ENCODE measurements at regions not wholly inside any gene's neighbourhood (a gene's known extent, or its start where the extent isn't known, plus 50 kb on each side); places are given as distances from the start of the nearest gene placed in this dataset.

DNA sequence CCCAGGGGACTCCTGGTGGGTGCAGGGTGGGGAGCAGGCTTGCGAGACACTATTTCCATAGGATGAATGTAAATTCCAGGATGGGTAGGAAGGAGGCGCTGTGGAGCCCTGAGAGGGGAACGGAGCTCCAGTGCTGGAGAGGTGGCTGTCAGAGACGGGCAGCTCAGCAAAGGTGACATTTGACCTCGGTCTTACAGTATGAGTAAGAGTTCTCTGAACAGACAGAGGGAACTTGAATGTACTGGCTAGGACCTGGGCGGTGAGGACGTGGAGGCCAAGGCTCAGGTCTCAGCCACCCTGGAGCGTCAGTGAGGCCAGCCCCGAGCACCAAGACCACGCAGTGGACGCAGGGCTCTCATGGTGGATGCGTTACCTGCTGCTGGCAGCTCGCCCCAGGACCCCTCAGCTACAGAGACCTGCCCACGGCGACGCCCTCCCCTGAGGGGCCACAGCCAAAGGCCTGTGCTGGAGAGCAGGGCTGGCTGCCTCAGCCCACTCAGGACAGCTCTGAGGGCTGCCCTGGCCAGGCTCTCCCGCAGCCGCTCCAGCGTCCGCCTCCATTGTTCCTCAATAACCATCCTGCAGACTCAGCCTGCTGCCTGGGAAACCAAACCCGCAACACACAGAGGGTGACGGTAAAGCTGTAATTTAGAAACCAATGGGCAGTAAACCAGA, 65.9 kb upstream of the TNRC6C start:
- no peak overlapping the region for H3K4me2 ChIP-seq (ENCODE audit: insufficient read depth, low read length, poor library complexity, severe bottlenecking)
- H3K27me3 ChIP-seq (ENCODE audit: control insufficient read depth in 3 of 3, insufficient read depth in 3 of 3, low read depth in 1 of 3, low read length in 3 of 3), result peaks cover 0 to 15% (median 0%) of the 10 kb centered on the region in 3 experiments
- H2BK12ac ChIP-seq (ENCODE audit: low read length), result peak overlapping the region; percentile 77
- H3K9me3 ChIP-seq (replicated peaks in 1 of 2; ENCODE audit: control insufficient read depth in 2 of 2, insufficient read depth in 1 of 2, low read depth in 1 of 2, low read length in 2 of 2), result no peaks in the 10 kb centered on the region
- peaks cover 6% of the 10 kb centered on the region in 2 donors for H3K4me1 ChIP-seq (ENCODE audit: control insufficient read depth in 2 of 2, insufficient read depth in 1 of 2, low read depth in 1 of 2, low read length in 2 of 2)
- H3K4me3 ChIP-seq (ENCODE audit: low read length in 2 of 2), result no peak overlapping the region
- peak overlapping the region; percentile 87 for H3K18ac ChIP-seq (ENCODE audit: low read length)
- H3K14ac ChIP-seq (ENCODE audit: low read length), result peak overlapping the region; percentile 33
- H3K79me1 ChIP-seq (ENCODE audit: low read depth, low read length), result no peaks in the 10 kb centered on the region
- H4K91ac ChIP-seq (ENCODE audit: low read depth, low read length, poor library complexity), result no peak overlapping the region
- H2BK5ac ChIP-seq (ENCODE audit: low read length), result no peak overlapping the region
- H2BK120ac ChIP-seq (ENCODE audit: low read depth, low read length), result no peak overlapping the region
- WGBS, 2 donors (ENCODE audit: extremely low coverage in 2 of 2, insufficient read length in 2 of 2, insufficient replicate concordance in 1 of 2), result no CpG with 5 or more reads among the region's 22 CpGs
- H3K4ac ChIP-seq (ENCODE audit: low read length), result no peak overlapping the region
- H3K9ac ChIP-seq (ENCODE audit: low read depth, low read length, poor library complexity), result peak overlapping the region; percentile 68
- peak overlapping the region; percentile 60 for H2BK15ac ChIP-seq (ENCODE audit: low read length)
- no peaks in the 10 kb centered on the region for H3K36me3 ChIP-seq (replicated peaks in 1 of 2; ENCODE audit: control insufficient read depth in 2 of 2, insufficient read depth in 2 of 2, low read length in 2 of 2)
- no peak overlapping the region for H2AFZ ChIP-seq (ENCODE audit: low read length)
- peak; percentile 63 for DNase-seq (ENCODE audit: low spot score)
- H3K27ac ChIP-seq (replicated peaks; ENCODE audit: low read length), result no peak overlapping the region
- H4K8ac ChIP-seq (ENCODE audit: low read depth, low read length), result no peak overlapping the region
- H2AK5ac ChIP-seq (ENCODE audit: low read depth, low read length), result no peak overlapping the region
- peak overlapping the region; percentile 46 for H3K23ac ChIP-seq (ENCODE audit: low read depth, low read length, poor library complexity)

DNA sequence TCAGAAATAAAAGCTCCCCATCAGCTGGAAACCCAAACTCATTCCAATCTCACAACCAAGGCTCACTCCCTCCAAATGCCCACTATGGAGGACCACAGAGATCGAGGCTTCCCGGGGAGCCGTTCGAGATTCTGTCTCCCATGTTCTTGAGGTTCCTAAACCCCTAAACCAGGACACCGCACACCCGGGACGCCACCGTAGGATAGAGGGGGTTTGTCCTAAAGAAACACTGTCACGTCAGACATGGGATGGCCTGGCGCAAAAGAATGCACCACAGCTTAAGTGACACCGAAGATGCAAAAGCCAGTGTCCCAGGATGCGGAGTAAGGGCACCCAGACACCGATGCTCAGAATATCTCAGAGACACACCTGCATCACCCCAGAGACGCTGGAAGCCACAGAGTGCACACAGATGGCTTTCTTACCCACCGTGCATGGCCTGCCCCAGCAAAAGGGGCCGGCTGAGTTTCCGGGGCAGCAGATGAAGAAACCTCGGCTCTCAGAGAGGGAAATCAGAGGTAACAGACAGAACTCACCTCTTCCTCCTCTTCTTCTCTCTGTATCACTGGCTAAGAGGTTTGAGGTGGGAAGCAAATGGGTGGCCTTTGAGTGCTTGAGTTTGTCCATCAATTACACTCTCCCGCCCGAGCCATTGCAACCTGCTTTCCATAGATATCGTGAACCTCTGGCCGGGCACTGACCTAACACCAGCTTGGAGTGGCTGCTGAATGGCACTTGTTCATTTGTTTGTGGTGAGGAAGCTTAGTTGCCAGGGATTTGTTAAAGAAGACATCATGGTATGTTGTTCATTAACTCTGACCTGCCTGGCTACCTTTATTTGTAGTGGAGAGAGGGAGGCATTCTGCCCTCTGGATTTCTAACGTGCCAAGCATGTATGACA, 65.1 kb upstream of the TNRC6C start:
- H2AK5ac ChIP-seq (ENCODE audit: low read depth, low read length), result no peak overlapping the region
- H3K18ac ChIP-seq (ENCODE audit: low read length), result peak overlapping the region; percentile 38
- no peak overlapping the region for H2BK120ac ChIP-seq (ENCODE audit: low read depth, low read length)
- no peaks in the 10 kb centered on the region for H3K79me1 ChIP-seq (ENCODE audit: low read depth, low read length)
- no peak overlapping the region for H2BK5ac ChIP-seq (ENCODE audit: low read length)
- no peaks in the 10 kb centered on the region for H3K9me3 ChIP-seq (replicated peaks in 1 of 2; ENCODE audit: control insufficient read depth in 2 of 2, insufficient read depth in 1 of 2, low read depth in 1 of 2, low read length in 2 of 2)
- no peak overlapping the region for H3K4me3 ChIP-seq (ENCODE audit: low read length in 2 of 2)
- peaks cover 6% of the 10 kb centered on the region in 2 donors for H3K4me1 ChIP-seq (ENCODE audit: control insufficient read depth in 2 of 2, insufficient read depth in 1 of 2, low read depth in 1 of 2, low read length in 2 of 2)
- no peak overlapping the region for H3K4me2 ChIP-seq (ENCODE audit: insufficient read depth, low read length, poor library complexity, severe bottlenecking)
- no peak overlapping the region for H3K23ac ChIP-seq (ENCODE audit: low read depth, low read length, poor library complexity)
- peaks cover 0 to 15% (median 0%) of the 10 kb centered on the region in 3 experiments for H3K27me3 ChIP-seq (ENCODE audit: control insufficient read depth in 3 of 3, insufficient read depth in 3 of 3, low read depth in 1 of 3, low read length in 3 of 3)
- H4K91ac ChIP-seq (ENCODE audit: low read depth, low read length, poor library complexity), result no peak overlapping the region
- H3K14ac ChIP-seq (ENCODE audit: low read length), result no peak overlapping the region
- peak overlapping the region; percentile 91 for H2BK15ac ChIP-seq (ENCODE audit: low read length)
- WGBS, 2 donors (ENCODE audit: extremely low coverage in 2 of 2, insufficient read length in 2 of 2, insufficient replicate concordance in 1 of 2), result no CpG with 5 or more reads among the region's 23 CpGs
- no peaks in the 10 kb centered on the region for H3K36me3 ChIP-seq (replicated peaks in 1 of 2; ENCODE audit: control insufficient read depth in 2 of 2, insufficient read depth in 2 of 2, low read length in 2 of 2)
- DNase-seq (ENCODE audit: low spot score), result no peak
- no peak overlapping the region for H3K27ac ChIP-seq (replicated peaks; ENCODE audit: low read length)
- H3K4ac ChIP-seq (ENCODE audit: low read length), result no peak overlapping the region
- H2BK12ac ChIP-seq (ENCODE audit: low read length), result no peak overlapping the region
- no peak overlapping the region for H3K9ac ChIP-seq (ENCODE audit: low read depth, low read length, poor library complexity)
- no peak overlapping the region for H4K8ac ChIP-seq (ENCODE audit: low read depth, low read length)
- no peak overlapping the region for H2AFZ ChIP-seq (ENCODE audit: low read length)

DNA sequence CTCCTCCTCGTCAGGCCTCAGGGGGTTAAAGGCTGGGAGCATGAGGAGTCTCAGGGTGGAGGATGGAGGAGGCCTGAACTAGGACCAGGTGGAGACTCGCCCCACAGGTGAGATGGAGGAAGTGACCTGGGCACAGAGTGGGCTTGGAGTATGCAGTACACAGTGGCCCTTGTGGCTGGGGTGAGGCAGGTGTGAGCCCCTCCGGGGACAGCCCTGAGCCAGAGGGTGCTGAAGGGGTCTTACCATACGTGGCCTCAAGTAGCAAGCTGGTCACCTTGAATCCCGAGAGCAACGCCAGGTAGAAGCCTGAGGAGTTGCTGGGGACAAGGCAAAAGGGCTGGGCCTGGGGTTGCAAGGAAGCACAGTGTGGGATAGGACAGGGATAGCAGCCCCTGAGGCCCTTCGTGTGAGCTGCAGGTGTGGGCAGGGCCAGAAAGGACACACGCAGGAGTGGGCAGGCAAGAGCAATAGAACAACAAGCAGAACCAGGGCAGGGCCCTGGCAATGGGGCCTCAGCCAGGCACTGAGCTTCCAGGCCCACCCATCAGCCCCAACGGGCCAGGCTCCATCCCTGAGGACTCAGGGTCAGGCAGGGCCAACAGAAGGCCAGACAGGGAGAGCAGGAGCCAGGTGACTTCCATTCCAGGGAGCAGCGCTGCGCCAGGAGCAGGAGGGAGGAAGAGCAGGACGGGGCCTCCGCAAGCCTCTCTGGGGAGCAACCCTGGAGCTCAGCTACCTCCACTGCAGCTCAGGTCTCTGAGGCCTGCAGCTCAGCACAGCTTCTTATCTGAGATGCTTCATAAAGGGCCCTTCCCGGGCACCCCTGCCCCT, 64.2 kb upstream of the TNRC6C start:
- peaks cover 0 to 10% (median 0%) of the 10 kb centered on the region in 3 experiments for H3K27me3 ChIP-seq (ENCODE audit: control insufficient read depth in 3 of 3, insufficient read depth in 3 of 3, low read depth in 1 of 3, low read length in 3 of 3)
- H3K4me1 ChIP-seq (ENCODE audit: control insufficient read depth in 2 of 2, insufficient read depth in 1 of 2, low read depth in 1 of 2, low read length in 2 of 2), result peaks cover 6% of the 10 kb centered on the region in 2 donors
- peak overlapping the region; percentile 55 for H2BK5ac ChIP-seq (ENCODE audit: low read length)
- H3K4me3 ChIP-seq (ENCODE audit: low read length in 2 of 2), result no peak overlapping the region
- H4K91ac ChIP-seq (ENCODE audit: low read depth, low read length, poor library complexity), result peak overlapping the region; percentile 56
- H2BK12ac ChIP-seq (ENCODE audit: low read length), result peak overlapping the region; percentile 42
- peak overlapping the region; percentile 77 for H3K23ac ChIP-seq (ENCODE audit: low read depth, low read length, poor library complexity)
- peak overlapping the region; percentile 24 for H3K18ac ChIP-seq (ENCODE audit: low read length)
- peak overlapping the region; percentile 84 for H3K4ac ChIP-seq (ENCODE audit: low read length)
- H2BK15ac ChIP-seq (ENCODE audit: low read length), result peak overlapping the region; percentile 91
- no peak overlapping the region for H4K8ac ChIP-seq (ENCODE audit: low read depth, low read length)
- H3K9me3 ChIP-seq (replicated peaks in 1 of 2; ENCODE audit: control insufficient read depth in 2 of 2, insufficient read depth in 1 of 2, low read depth in 1 of 2, low read length in 2 of 2), result no peaks in the 10 kb centered on the region
- DNase-seq (ENCODE audit: low spot score), result no peak
- H3K36me3 ChIP-seq (replicated peaks in 1 of 2; ENCODE audit: control insufficient read depth in 2 of 2, insufficient read depth in 2 of 2, low read length in 2 of 2), result no peaks in the 10 kb centered on the region
- no peak overlapping the region for H3K9ac ChIP-seq (ENCODE audit: low read depth, low read length, poor library complexity)
- no peak overlapping the region for H3K27ac ChIP-seq (replicated peaks; ENCODE audit: low read length)
- no peak overlapping the region for H3K4me2 ChIP-seq (ENCODE audit: insufficient read depth, low read length, poor library complexity, severe bottlenecking)
- H2BK120ac ChIP-seq (ENCODE audit: low read depth, low read length), result no peak overlapping the region
- no peaks in the 10 kb centered on the region for H3K79me1 ChIP-seq (ENCODE audit: low read depth, low read length)
- no peak overlapping the region for H2AFZ ChIP-seq (ENCODE audit: low read length)
- no CpG with 5 or more reads among the region's 14 CpGs for WGBS, 2 donors (ENCODE audit: extremely low coverage in 2 of 2, insufficient read length in 2 of 2, insufficient replicate concordance in 1 of 2)
- H3K14ac ChIP-seq (ENCODE audit: low read length), result peak overlapping the region; percentile 85
- H2AK5ac ChIP-seq (ENCODE audit: low read depth, low read length), result peak overlapping the region; percentile 80
